ENCODE measurements at regions not wholly inside any gene's neighbourhood (a gene's known extent, or its start where the extent isn't known, plus 50 kb on each side); places are given as distances from the start of the nearest gene placed in this dataset.

GRCh38 chr2:120599072-120599471, 136.6 kb upstream of the GLI2 start:
- H3K27me3 Mint-ChIP-seq (ENCODE audit: low read depth) = peaks cover 6% of the 10 kb centered on the region
- H3K27ac Mint-ChIP-seq (ENCODE audit: unreplicated experiment) = no peak overlapping the region
- no peak overlapping the region for H3K4me3 Mint-ChIP-seq
- TF ChIP-seq CTCF (conservative IDR thresholded peaks at IDR 0.05) = no peak
- DNase-seq (ENCODE audit: low read depth, low spot score) = no peak
- H3K36me3 Mint-ChIP-seq (ENCODE audit: low read depth) = no peaks in the 10 kb centered on the region
- H3K4me1 Mint-ChIP-seq = peaks cover 24% of the 10 kb centered on the region
- H3K9me3 Mint-ChIP-seq = no peaks in the 10 kb centered on the region

GRCh38 chr2:120599656-120600055, 136.0 kb upstream of the GLI2 start:
- Mint-ChIP-seq H3K27ac (ENCODE audit: unreplicated experiment) (no peak overlapping the region), H3K4me3 (no peak overlapping the region), H3K36me3 (ENCODE audit: low read depth) (no peaks in the 10 kb centered on the region), H3K9me3 (no peaks in the 10 kb centered on the region), H3K27me3 (ENCODE audit: low read depth) (peaks cover 6% of the 10 kb centered on the region), H3K4me1 (peaks cover 27% of the 10 kb centered on the region)
- TF ChIP-seq CTCF (conservative IDR thresholded peaks at IDR 0.05) = no peak
- DNase-seq (ENCODE audit: low read depth, low spot score) = no peak

- no peak for TF ChIP-seq CTCF (conservative IDR thresholded peaks at IDR 0.05)
- no peak for DNase-seq (ENCODE audit: low read depth, low spot score)
- Mint-ChIP-seq H3K27me3 (ENCODE audit: low read depth) (peaks cover 4% of the 10 kb centered on the region), H3K9me3 (no peaks in the 10 kb centered on the region), H3K4me3 (no peak overlapping the region), H3K36me3 (ENCODE audit: low read depth) (no peaks in the 10 kb centered on the region), H3K4me1 (peaks cover 30% of the 10 kb centered on the region), H3K27ac (ENCODE audit: unreplicated experiment) (no peak overlapping the region)
Observed at GRCh38 chr2:120600335-120600734, 135.3 kb upstream of the GLI2 start.

GRCh38 chr2:120600786-120601185, 134.9 kb upstream of the GLI2 start:
- H3K36me3 Mint-ChIP-seq (ENCODE audit: low read depth) = no peaks in the 10 kb centered on the region
- H3K27me3 Mint-ChIP-seq (ENCODE audit: low read depth) = peaks cover under 1% of the 10 kb centered on the region
- TF ChIP-seq CTCF (conservative IDR thresholded peaks at IDR 0.05) = no peak
- H3K9me3 Mint-ChIP-seq = no peaks in the 10 kb centered on the region
- no peak overlapping the region for H3K27ac Mint-ChIP-seq (ENCODE audit: unreplicated experiment)
- DNase-seq (ENCODE audit: low read depth, low spot score) = no peak
- H3K4me1 Mint-ChIP-seq = peaks cover 32% of the 10 kb centered on the region
- H3K4me3 Mint-ChIP-seq = no peak overlapping the region

- H3K9me3 Mint-ChIP-seq = no peaks in the 10 kb centered on the region
- H3K36me3 Mint-ChIP-seq (ENCODE audit: low read depth) = no peaks in the 10 kb centered on the region
- H3K27me3 Mint-ChIP-seq (ENCODE audit: low read depth) = no peaks in the 10 kb centered on the region
- no peak for TF ChIP-seq CTCF (conservative IDR thresholded peaks at IDR 0.05)
- peaks cover 26% of the 10 kb centered on the region for H3K4me1 Mint-ChIP-seq
- DNase-seq (ENCODE audit: low read depth, low spot score) = no peak
- H3K27ac Mint-ChIP-seq (ENCODE audit: unreplicated experiment) = no peak overlapping the region
- no peak overlapping the region for H3K4me3 Mint-ChIP-seq
Observed at GRCh38 chr2:120601566-120601965, 134.1 kb upstream of the GLI2 start.

GRCh38 chr2:120602251-120602650, 133.4 kb upstream of the GLI2 start:
- no peaks in the 10 kb centered on the region for H3K27me3 Mint-ChIP-seq (ENCODE audit: low read depth)

More at GRCh38 chr2:120602251-120602650, 133.4 kb upstream of the GLI2 start:
- H3K36me3 Mint-ChIP-seq (ENCODE audit: low read depth) = no peaks in the 10 kb centered on the region
- no peak for DNase-seq (ENCODE audit: low read depth, low spot score)
- no peak overlapping the region for H3K27ac Mint-ChIP-seq (ENCODE audit: unreplicated experiment)
- no peak for TF ChIP-seq CTCF (conservative IDR thresholded peaks at IDR 0.05)
- peaks cover 19% of the 10 kb centered on the region for H3K4me1 Mint-ChIP-seq
- H3K9me3 Mint-ChIP-seq = no peaks in the 10 kb centered on the region
- no peak overlapping the region for H3K4me3 Mint-ChIP-seq

Data from neural crest cell (in vitro differentiated cells).